ENCODE measurements at regions not wholly inside any gene's neighbourhood (a gene's known extent, or its start where the extent isn't known, plus 50 kb on each side); places are given as distances from the start of the nearest gene placed in this dataset.

DNA sequence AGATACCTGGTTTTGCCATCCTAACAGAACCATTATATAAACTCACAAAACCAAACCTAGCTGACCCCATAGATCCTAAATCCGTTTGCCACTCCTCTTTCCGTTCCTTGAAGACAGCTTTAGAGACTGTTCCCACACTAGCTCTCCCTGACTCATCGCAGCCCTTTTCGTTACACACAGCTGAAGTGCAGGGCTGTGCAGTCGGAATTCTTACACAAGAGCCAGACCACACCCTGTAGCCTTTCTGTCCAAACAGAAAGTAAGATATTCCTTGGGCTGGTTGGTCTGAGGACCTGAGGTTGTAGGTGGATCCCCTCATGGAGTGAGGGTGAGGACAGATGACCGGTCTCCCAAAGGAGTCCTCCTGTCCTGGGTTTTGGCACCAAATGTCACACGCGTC lies 56.7 kb upstream of the NAA35 start:
- no peaks in the 10 kb centered on the region for H3K27me3 Mint-ChIP-seq
- no peak overlapping the region for H3K4me3 Mint-ChIP-seq
- ChIA-PET CTCF (no interaction called here), POLR2A (no interaction called here)
- H3K9me3 Mint-ChIP-seq, result no peaks in the 10 kb centered on the region
- H3K36me3 Mint-ChIP-seq (ENCODE audit: low read depth), result peaks cover 3% of the 10 kb centered on the region
- ATAC-seq (no peak), DNase-seq (no peak)
- H3K27ac Mint-ChIP-seq, result no peak overlapping the region
- TF ChIP-seq, protein P1, sequence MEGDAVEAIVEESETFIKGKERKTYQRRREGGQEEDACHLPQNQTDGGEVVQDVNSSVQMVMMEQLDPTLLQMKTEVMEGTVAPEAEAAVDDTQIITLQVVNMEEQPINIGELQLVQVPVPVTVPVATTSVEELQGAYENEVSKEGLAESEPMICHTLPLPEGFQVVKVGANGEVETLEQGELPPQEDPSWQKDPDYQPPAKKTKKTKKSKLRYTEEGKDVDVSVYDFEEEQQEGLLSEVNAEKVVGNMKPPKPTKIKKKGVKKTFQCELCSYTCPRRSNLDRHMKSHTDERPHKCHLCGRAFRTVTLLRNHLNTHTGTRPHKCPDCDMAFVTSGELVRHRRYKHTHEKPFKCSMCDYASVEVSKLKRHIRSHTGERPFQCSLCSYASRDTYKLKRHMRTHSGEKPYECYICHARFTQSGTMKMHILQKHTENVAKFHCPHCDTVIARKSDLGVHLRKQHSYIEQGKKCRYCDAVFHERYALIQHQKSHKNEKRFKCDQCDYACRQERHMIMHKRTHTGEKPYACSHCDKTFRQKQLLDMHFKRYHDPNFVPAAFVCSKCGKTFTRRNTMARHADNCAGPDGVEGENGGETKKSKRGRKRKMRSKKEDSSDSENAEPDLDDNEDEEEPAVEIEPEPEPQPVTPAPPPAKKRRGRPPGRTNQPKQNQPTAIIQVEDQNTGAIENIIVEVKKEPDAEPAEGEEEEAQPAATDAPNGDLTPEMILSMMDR (IDR thresholded peaks at IDR 0.05), result no peak
- H3K4me1 Mint-ChIP-seq (ENCODE audit: low read depth), result no peaks in the 10 kb centered on the region
- intact Hi-C loops (cut with micrococcal nuclease), result no loop called here

- ChIA-PET CTCF (no interaction called here), POLR2A (no interaction called here)
- Mint-ChIP-seq H3K4me1 (ENCODE audit: low read depth) (no peaks in the 10 kb centered on the region), H3K36me3 (ENCODE audit: low read depth) (peaks cover 1% of the 10 kb centered on the region), H3K27ac (no peak overlapping the region), H3K4me3 (no peak overlapping the region), H3K27me3 (no peaks in the 10 kb centered on the region), H3K9me3 (peaks cover 2% of the 10 kb centered on the region)
- intact Hi-C loops (cut with micrococcal nuclease), result no loop called here
- DNase-seq, result no peak
- ATAC-seq, result no peak
- TF ChIP-seq, protein P1 (IDR thresholded peaks at IDR 0.05), result no peak
Observed at GRCh38 chr9:85890962-85891361, 50.0 kb upstream of the NAA35 start.

Data from activated CD8-positive, alpha-beta T cell treated with anti-CD3 and anti-CD28 coated beads for 36 hours (primary cell).